OCI-LY1 (cell line): ENCODE measurements at regions not wholly inside any gene's neighbourhood (a gene's known extent, or its start where the extent isn't known, plus 50 kb on each side); places are given as distances from the start of the nearest gene placed in this dataset.

ENCODE experiments used
- H2AFZ ChIP-seq: fragments of 200-600 bp; sonication (generic), shearing (Covaris generic); 2 replicates; pipeline ENCODE4 v1.6.0; 2014; ENCODE audit warnings: antibody characterized with exemption, mild to moderate bottlenecking, low read length
- H3F3A ChIP-seq: fragments of 200-600 bp; sonication (generic), shearing (Covaris generic); 2 replicates; pipeline ENCODE4 v1.6.0; 2014; ENCODE audit warnings: mild to moderate bottlenecking, antibody characterized with exemption, low read length, moderate library complexity; ENCODE audit not compliant: insufficient read depth
- H3K27ac ChIP-seq: fragments of 200-600 bp; sonication (generic); 2 replicates; pipeline ENCODE4 v1.5.1; 2014; ENCODE audit warnings: low read length, mixed run types, mild to moderate bottlenecking, low read depth; ENCODE audit not compliant: poor library complexity, severe bottlenecking
- H3K27me3 ChIP-seq: fragments of 200-600 bp; sonication (generic); 2 replicates; pipeline ENCODE4 v1.6.0; 2014; ENCODE audit warnings: antibody characterized with exemption, mild to moderate bottlenecking, low read length, moderate library complexity; ENCODE audit not compliant: insufficient read depth
- H3K36me3 ChIP-seq: fragments of 200-600 bp; sonication (generic); 2 replicates; pipeline ENCODE4 v1.6.1; 2014; ENCODE audit warnings: mild to moderate bottlenecking, antibody characterized with exemption, low read length, moderate library complexity, mixed read lengths; ENCODE audit not compliant: insufficient read depth
- H3K4me1 ChIP-seq: fragments of 200-600 bp; sonication (generic); 2 replicates; pipeline ENCODE4 v1.5.1; 2014; ENCODE audit warnings: mild to moderate bottlenecking, low read length, moderate library complexity; ENCODE audit not compliant: insufficient read depth, severe bottlenecking
- H3K4me2 ChIP-seq: fragments of 200-600 bp; sonication (generic), shearing (Covaris generic); 2 replicates; pipeline ENCODE4 v1.6.1; 2014; ENCODE audit warnings: low read length
- H3K4me3 ChIP-seq: fragments of 200-600 bp; sonication (generic); 2 replicates; pipeline ENCODE4 v1.5.1; 2014; ENCODE audit warnings: low read length, low read depth, mild to moderate bottlenecking, mixed read lengths; ENCODE audit not compliant: poor library complexity, severe bottlenecking
- H3K79me2 ChIP-seq: fragments of 200-600 bp; shearing (Covaris generic); 2 replicates; pipeline ENCODE4 v1.6.1; 2016; ENCODE audit warnings: mixed run types, low read length, mixed read lengths; ENCODE audit not compliant: insufficient read depth
- H3K9ac ChIP-seq: fragments of 200-600 bp; sonication (generic), shearing (Covaris generic); 2 replicates; pipeline ENCODE4 v1.6.1; 2014; ENCODE audit warnings: mild to moderate bottlenecking, low read length, mixed read lengths
- H3K9me2 ChIP-seq: fragments of 200-600 bp; sonication (generic), shearing (Covaris generic); 2 replicates; pipeline ENCODE4 v1.6.1; 2014; ENCODE audit warnings: low read depth, mild to moderate bottlenecking, low read length, mixed read lengths
- H3K9me3 ChIP-seq: fragments of 200-600 bp; shearing (Covaris generic); 2 replicates; pipeline ENCODE4 v1.6.1; 2014; ENCODE audit warnings: low read length, mixed read lengths
- H4K20me1 ChIP-seq: fragments of 200-600 bp; sonication (generic), shearing (Covaris generic); 2 replicates; pipeline ENCODE4 v1.6.0; 2016; ENCODE audit warnings: mild to moderate bottlenecking, low read length; ENCODE audit not compliant: insufficient read depth
- EZH2 ChIP-seq: fragments of 200-600 bp; sonication (generic), shearing (Covaris generic); IDR thresholded peaks from 2 replicates; pipeline ENCODE4 v1.8.0; 2017; ENCODE audit warnings: borderline replicate concordance, mixed run types, mild to moderate bottlenecking, antibody characterized with exemption, low read length, moderate library complexity, mixed read lengths
- TF ChIP-seq, protein P1 (sequence below): fragments of 200-600 bp; sonication (generic), shearing (Covaris generic); IDR thresholded peaks from 2 replicates; pipeline ENCODE4 v1.5.1; 2017; ENCODE audit warnings: mild to moderate bottlenecking, antibody characterized with exemption, low read length, moderate library complexity, mixed read lengths

DNA sequence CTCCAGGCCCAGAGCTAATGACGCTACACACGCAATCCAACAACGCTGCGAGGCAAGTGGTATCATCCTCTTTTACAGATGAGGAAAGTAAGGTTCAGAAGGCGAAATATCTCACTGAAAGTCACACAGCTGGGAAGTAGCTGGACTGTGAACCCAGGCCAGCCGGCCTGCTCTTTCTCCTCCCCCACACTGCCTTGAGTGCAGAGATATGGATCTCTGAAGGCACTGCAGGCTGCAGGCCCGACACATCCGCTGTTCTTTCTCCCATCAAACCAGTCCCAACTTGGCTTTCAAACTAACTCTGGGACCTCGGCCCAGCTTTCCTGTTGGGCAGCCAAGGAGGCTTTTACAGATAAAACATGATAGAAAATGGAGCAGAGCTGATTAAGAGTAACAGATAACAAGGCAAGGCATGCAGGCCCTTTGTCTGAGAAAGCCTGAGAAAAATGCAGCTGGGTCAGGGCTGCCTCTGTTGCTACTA lies 64.0 kb upstream of the PTPRJ start:
- H3K27me3 ChIP-seq: no peaks in the 10 kb centered on the region
- no peaks in the 10 kb centered on the region for H4K20me1 ChIP-seq
- no peaks in the 10 kb centered on the region for H3K79me2 ChIP-seq
- H3K9ac ChIP-seq: peak overlapping the region; percentile 47; the same call in 1 of the 2 replicates
- no peak overlapping the region for H3K4me3 ChIP-seq
- no peaks in the 10 kb centered on the region for H3K36me3 ChIP-seq
- H3K27ac ChIP-seq: peak overlapping the region; percentile 99
- H2AFZ ChIP-seq: peak overlapping the region; percentile 73; the same call in 1 of the 2 replicates
- peak overlapping the region; percentile 64; the same call in 1 of the 2 replicates for H3K4me2 ChIP-seq
- H3K9me2 ChIP-seq: no peaks in the 10 kb centered on the region
- peaks cover 14% of the 10 kb centered on the region; the same call in 1 of the 2 replicates for H3F3A ChIP-seq
- peaks cover 89% of the 10 kb centered on the region for H3K4me1 ChIP-seq
- TF ChIP-seq, protein P1, sequence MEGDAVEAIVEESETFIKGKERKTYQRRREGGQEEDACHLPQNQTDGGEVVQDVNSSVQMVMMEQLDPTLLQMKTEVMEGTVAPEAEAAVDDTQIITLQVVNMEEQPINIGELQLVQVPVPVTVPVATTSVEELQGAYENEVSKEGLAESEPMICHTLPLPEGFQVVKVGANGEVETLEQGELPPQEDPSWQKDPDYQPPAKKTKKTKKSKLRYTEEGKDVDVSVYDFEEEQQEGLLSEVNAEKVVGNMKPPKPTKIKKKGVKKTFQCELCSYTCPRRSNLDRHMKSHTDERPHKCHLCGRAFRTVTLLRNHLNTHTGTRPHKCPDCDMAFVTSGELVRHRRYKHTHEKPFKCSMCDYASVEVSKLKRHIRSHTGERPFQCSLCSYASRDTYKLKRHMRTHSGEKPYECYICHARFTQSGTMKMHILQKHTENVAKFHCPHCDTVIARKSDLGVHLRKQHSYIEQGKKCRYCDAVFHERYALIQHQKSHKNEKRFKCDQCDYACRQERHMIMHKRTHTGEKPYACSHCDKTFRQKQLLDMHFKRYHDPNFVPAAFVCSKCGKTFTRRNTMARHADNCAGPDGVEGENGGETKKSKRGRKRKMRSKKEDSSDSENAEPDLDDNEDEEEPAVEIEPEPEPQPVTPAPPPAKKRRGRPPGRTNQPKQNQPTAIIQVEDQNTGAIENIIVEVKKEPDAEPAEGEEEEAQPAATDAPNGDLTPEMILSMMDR: no peak
- TF ChIP-seq EZH2: no peak
- no peaks in the 10 kb centered on the region for H3K9me3 ChIP-seq

DNA sequence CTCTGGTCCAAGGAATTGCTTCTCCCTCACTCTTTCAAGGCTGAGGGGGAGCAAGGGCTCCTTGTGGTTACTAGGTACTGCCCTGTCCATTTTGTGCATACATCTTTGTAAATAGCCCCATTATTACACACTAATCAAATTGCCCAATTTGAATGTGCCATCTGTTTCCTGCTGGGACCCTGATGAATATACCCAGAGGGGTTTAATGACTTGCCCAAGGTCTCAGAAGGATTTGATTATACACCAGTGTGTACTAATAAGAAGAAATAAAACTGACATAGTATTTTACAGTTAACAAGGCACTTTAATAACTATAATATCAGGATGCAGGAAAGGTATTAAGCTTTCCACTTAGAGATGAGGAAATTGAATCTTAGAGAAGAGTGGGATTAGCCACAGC lies 64.6 kb upstream of the PTPRJ start:
- peaks cover 83% of the 10 kb centered on the region for H3K4me1 ChIP-seq
- peak overlapping the region; percentile 64 for H3K4me2 ChIP-seq

DNA sequence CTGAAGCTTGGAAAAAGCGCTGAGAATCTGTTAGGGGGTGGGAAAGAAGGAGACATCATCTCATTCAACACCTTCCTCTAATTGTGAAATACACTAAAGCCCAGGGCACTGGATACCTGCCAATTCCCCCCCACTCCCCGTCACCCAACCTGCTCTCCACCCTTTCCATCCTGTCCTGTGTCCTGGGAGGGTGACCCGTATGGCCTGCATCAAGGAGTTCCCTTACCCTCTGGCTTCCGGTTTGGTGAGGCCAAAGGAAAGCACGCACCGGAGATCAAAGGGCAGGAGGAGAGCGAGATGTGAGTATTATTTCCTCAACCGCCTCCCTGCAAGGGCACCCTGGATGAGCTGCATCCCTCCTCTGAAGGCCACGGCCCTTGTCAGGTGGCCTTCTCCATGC lies 65.0 kb upstream of the PTPRJ start:
- H3F3A ChIP-seq: peaks cover 14% of the 10 kb centered on the region; the same call in 1 of the 2 replicates
- H3K27me3 ChIP-seq: no peaks in the 10 kb centered on the region
- H3K9me3 ChIP-seq: no peaks in the 10 kb centered on the region
- no peak overlapping the region for H2AFZ ChIP-seq
- no peak for TF ChIP-seq EZH2
- TF ChIP-seq, protein P1: no peak
- H3K36me3 ChIP-seq: no peaks in the 10 kb centered on the region
- peak overlapping the region; percentile 64 for H3K4me2 ChIP-seq
- no peaks in the 10 kb centered on the region for H3K79me2 ChIP-seq
- H3K9ac ChIP-seq: peak overlapping the region; percentile 47; the same call in 1 of the 2 replicates
- H3K4me1 ChIP-seq: peaks cover 79% of the 10 kb centered on the region
- no peaks in the 10 kb centered on the region for H4K20me1 ChIP-seq
- peak overlapping the region; percentile 28 for H3K4me3 ChIP-seq
- H3K27ac ChIP-seq: peak overlapping the region; percentile 99
- H3K9me2 ChIP-seq: no peaks in the 10 kb centered on the region

More for the DNA sequence above, 64.6 kb upstream of the PTPRJ start:
- Histone ChIP-seq H3K27ac (peak overlapping the region; percentile 99), H3F3A (peaks cover 14% of the 10 kb centered on the region; the same call in 1 of the 2 replicates), H3K79me2 (no peaks in the 10 kb centered on the region), H3K27me3 (no peaks in the 10 kb centered on the region), H3K9me2 (no peaks in the 10 kb centered on the region), H4K20me1 (no peaks in the 10 kb centered on the region), H3K9me3 (no peaks in the 10 kb centered on the region), H3K36me3 (no peaks in the 10 kb centered on the region), H2AFZ (no peak overlapping the region), H3K9ac (peak overlapping the region; percentile 47; the same call in 1 of the 2 replicates), H3K4me3 (peak overlapping the region; percentile 28)
- TF ChIP-seq, protein P1: no peak
- no peak for TF ChIP-seq EZH2
